Testis (tissue), 2 donors: ENCODE measurements at regions not wholly inside any gene's neighbourhood (a gene's known extent, or its start where the extent isn't known, plus 50 kb on each side); places are given as distances from the start of the nearest gene placed in this dataset.

Experiments
- DNase-seq: peaks from one replicate; pipeline ENCODE4 v3.0.0-alpha.2; 2019
- H3K27ac ChIP-seq, 2 donors: fragments of 200-600 bp; sonication (generic); one replicate each; pipeline ENCODE4 v1.5.1; 2019
- H3K27me3 ChIP-seq: fragments of 200-600 bp; sonication (generic); one replicate; pipeline ENCODE4 v1.5.1; 2019
- H3K36me3 ChIP-seq: fragments of 200-600 bp; sonication (generic); one replicate; pipeline ENCODE4 v1.5.1; 2017; ENCODE audit warnings: low read depth; ENCODE audit errors: missing control alignments
- H3K4me1 ChIP-seq: fragments of 200-600 bp; sonication (generic); one replicate; pipeline ENCODE4 v1.5.1; 2019
- H3K4me3 ChIP-seq, 2 donors: fragments of 200-600 bp; sonication (generic); one replicate each; pipeline ENCODE4 v1.5.1; 2017 to 2019
- H3K9me3 ChIP-seq: fragments of 200-600 bp; sonication (generic); one replicate; pipeline ENCODE4 v1.5.1; 2017
- CTCF ChIP-seq, 3 experiments: fragments of 450-650 bp in 2 of 3; fragments of 200-600 bp in 1 of 3; sonication (generic) in 1 of 3; IDR thresholded peaks; one replicate each; pipeline ENCODE4 v1.5.1; 2016 to 2019; ENCODE audit warnings: antibody characterized with exemption in 3 of 3, mild to moderate bottlenecking in 2 of 3, moderate library complexity in 1 of 3
- POLR2A ChIP-seq: fragments of 450-650 bp; IDR thresholded peaks from one replicate; pipeline ENCODE4 v1.6.1; 2017; ENCODE audit warnings: antibody characterized with exemption, mild to moderate bottlenecking, moderate library complexity
- WGBS, 2 donors: methylation state at CpG; one replicate each; pipeline ENCODE4 v1.1.5; 2018; 5-methylcytosine and 5-hydroxymethylcytosine counted together
- intact Hi-C: fragments of 100-400 bp; cut with DNase I; formaldehyde crosslinking; loops from one replicate; pipeline ENCODE4 v1.15.1; 2023; ENCODE audit warnings: low total_unique reads

- Histone ChIP-seq H3K27ac (no peak overlapping the region), H3K27me3 (no peaks in the 10 kb centered on the region), H3K4me3 (no peak overlapping the region), H3K9me3 (no peaks in the 10 kb centered on the region), H3K36me3 (no peaks in the 10 kb centered on the region), H3K4me1 (no peaks in the 10 kb centered on the region)
- TF ChIP-seq POLR2A = no peak
- no peak for TF ChIP-seq CTCF (IDR thresholded peaks at IDR 0.05)
- no peak for DNase-seq
- intact Hi-C loops = no loop called here
Measured at GRCh38 chr13:64909184-64909583, 2321.0 kb downstream of the PCDH9 start.

DNA sequence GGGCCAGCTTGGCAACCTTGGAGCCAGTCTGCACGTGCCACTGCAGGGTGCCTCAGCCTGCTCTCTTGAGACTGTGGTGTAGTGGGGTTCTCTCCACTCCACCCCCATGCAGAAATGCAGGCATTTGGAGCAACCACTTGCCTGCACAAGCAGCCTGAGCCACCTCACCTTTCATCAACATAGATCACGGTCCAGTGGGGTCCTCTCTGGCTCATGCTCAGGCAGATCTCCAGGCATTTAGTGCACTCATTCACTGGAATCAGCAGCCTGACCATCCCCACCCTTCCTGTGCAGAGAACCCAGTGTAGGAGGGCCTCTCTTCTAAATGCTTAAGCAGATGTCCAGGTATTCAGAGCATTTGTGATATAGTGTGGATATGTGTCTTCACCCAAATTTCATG lies 2330.1 kb downstream of the PCDH9 start:
- DNase-seq = no peak
- no peak overlapping the region for H3K27ac ChIP-seq
- TF ChIP-seq CTCF (IDR thresholded peaks at IDR 0.05) (no peak), POLR2A (no peak)
- no peak overlapping the region for H3K4me3 ChIP-seq
- H3K27me3 ChIP-seq = no peaks in the 10 kb centered on the region
- no peaks in the 10 kb centered on the region for H3K4me1 ChIP-seq
- intact Hi-C loops = no loop called here
- 71 to 89% methylated on average over 1 to 2 of the region's 2 CpGs for WGBS, 2 donors
- H3K9me3 ChIP-seq = no peaks in the 10 kb centered on the region
- H3K36me3 ChIP-seq = no peaks in the 10 kb centered on the region

DNA sequence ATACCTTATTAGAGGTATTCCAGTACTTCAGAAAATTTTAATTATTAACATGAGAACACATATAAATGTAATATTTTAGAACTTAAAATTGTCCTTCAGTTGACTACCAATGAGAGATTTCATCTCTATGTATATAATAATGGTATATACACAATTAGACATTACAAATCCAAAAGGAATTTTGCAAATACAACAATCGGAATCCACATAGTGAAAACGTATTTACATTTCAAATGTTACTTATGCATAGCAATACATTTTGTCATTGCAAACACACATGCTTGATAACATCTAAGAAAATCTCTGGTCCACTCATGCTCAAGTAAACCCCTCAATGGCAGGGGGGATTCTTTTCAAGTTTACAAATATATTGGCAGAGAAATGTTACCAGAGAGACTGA lies 2345.2 kb downstream of the PCDH9 start:
- no peak overlapping the region for H3K4me3 ChIP-seq
- H3K9me3 ChIP-seq = no peaks in the 10 kb centered on the region
- intact Hi-C loops = no loop called here
- no peaks in the 10 kb centered on the region for H3K36me3 ChIP-seq
- no peak for TF ChIP-seq POLR2A
- TF ChIP-seq CTCF (IDR thresholded peaks at IDR 0.05) = no peak
- H3K4me1 ChIP-seq = no peaks in the 10 kb centered on the region
- 83 to 84% methylated on average over 2 of the region's 2 CpGs for WGBS, 2 donors
- no peak for DNase-seq
- no peaks in the 10 kb centered on the region for H3K27me3 ChIP-seq
- no peak overlapping the region for H3K27ac ChIP-seq

- Histone ChIP-seq H3K27me3 (no peaks in the 10 kb centered on the region), H3K4me1 (no peaks in the 10 kb centered on the region), H3K4me3 (no peak overlapping the region), H3K9me3 (no peaks in the 10 kb centered on the region), H3K27ac (no peak overlapping the region), H3K36me3 (no peaks in the 10 kb centered on the region)
- WGBS, 2 donors = 70 to 74% methylated on average over 3 of the region's 3 CpGs
- no peak for TF ChIP-seq CTCF (IDR thresholded peaks at IDR 0.05)
- TF ChIP-seq POLR2A = no peak
- DNase-seq = no peak
- intact Hi-C loops = no loop called here
Measured at GRCh38 chr13:64877176-64877575, 2353.0 kb downstream of the PCDH9 start.

DNA sequence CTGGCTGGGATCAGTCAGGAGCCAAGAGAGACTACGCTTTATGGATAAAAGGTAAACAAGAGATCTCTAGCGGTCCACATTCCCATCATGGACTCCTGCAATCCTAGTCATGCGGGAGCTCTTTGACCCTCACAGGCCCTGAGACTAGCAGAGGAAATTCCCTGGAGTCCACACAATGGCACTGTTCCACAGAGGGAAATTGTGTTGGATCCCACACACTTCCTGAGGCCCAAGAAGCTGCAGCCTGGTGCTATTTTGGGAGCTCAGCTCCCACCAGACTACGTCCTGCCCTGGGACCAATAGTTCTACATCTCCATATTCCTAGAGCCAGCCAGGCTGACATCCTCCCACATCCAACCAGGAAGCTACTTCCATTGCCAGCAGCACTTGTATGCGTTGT lies 2358.4 kb downstream of the PCDH9 start:
- DNase-seq = no peak
- intact Hi-C loops = no loop called here
- Histone ChIP-seq H3K27ac (no peak overlapping the region), H3K27me3 (no peaks in the 10 kb centered on the region), H3K36me3 (no peaks in the 10 kb centered on the region), H3K4me1 (no peaks in the 10 kb centered on the region), H3K4me3 (no peak overlapping the region), H3K9me3 (no peaks in the 10 kb centered on the region)
- WGBS, 2 donors = 86 to 94% methylated on average over 3 to 5 of the region's 5 CpGs
- TF ChIP-seq CTCF (IDR thresholded peaks at IDR 0.05) = no peak
- TF ChIP-seq POLR2A = no peak
